Testis (tissue), 2 donors: ENCODE measurements at regions not wholly inside any gene's neighbourhood (a gene's known extent, or its start where the extent isn't known, plus 50 kb on each side); places are given as distances from the start of the nearest gene placed in this dataset.

Source experiments
- DNase-seq: peaks from one replicate; pipeline ENCODE4 v3.0.0-alpha.2; 2019
- H3K27ac ChIP-seq, 2 donors: fragments of 200-600 bp; sonication (generic); one replicate each; pipeline ENCODE4 v1.5.1; 2019
- H3K27me3 ChIP-seq: fragments of 200-600 bp; sonication (generic); one replicate; pipeline ENCODE4 v1.5.1; 2019
- H3K36me3 ChIP-seq: fragments of 200-600 bp; sonication (generic); one replicate; pipeline ENCODE4 v1.5.1; 2017; ENCODE audit warnings: low read depth; ENCODE audit errors: missing control alignments
- H3K4me1 ChIP-seq: fragments of 200-600 bp; sonication (generic); one replicate; pipeline ENCODE4 v1.5.1; 2019
- H3K4me3 ChIP-seq, 2 donors: fragments of 200-600 bp; sonication (generic); one replicate each; pipeline ENCODE4 v1.5.1; 2017 to 2019
- H3K9me3 ChIP-seq: fragments of 200-600 bp; sonication (generic); one replicate; pipeline ENCODE4 v1.5.1; 2017
- POLR2A ChIP-seq: fragments of 450-650 bp; IDR thresholded peaks from one replicate; pipeline ENCODE4 v1.6.1; 2017; ENCODE audit warnings: antibody characterized with exemption, mild to moderate bottlenecking, moderate library complexity
- WGBS, 2 donors: methylation state at CpG; one replicate each; pipeline ENCODE4 v1.1.5; 2018; 5-methylcytosine and 5-hydroxymethylcytosine counted together
- intact Hi-C: fragments of 100-400 bp; cut with DNase I; formaldehyde crosslinking; loops from one replicate; pipeline ENCODE4 v1.15.1; 2023; ENCODE audit warnings: low total_unique reads
- TF ChIP-seq, protein P1 (sequence below), 3 experiments: fragments of 450-650 bp in 2 of 3; fragments of 200-600 bp in 1 of 3; sonication (generic) in 1 of 3; IDR thresholded peaks; one replicate each; pipeline ENCODE4 v1.5.1; 2016 to 2019; ENCODE audit warnings: antibody characterized with exemption in 3 of 3, mild to moderate bottlenecking in 2 of 3, moderate library complexity in 1 of 3

GRCh38 chr13:55820817-55821216 lies 1319.9 kb upstream of the PRR20A start:
- H3K9me3 ChIP-seq, result no peaks in the 10 kb centered on the region
- H3K4me3 ChIP-seq, result no peak overlapping the region
- H3K27me3 ChIP-seq, result no peaks in the 10 kb centered on the region
- no peak for TF ChIP-seq POLR2A
- TF ChIP-seq, protein P1, sequence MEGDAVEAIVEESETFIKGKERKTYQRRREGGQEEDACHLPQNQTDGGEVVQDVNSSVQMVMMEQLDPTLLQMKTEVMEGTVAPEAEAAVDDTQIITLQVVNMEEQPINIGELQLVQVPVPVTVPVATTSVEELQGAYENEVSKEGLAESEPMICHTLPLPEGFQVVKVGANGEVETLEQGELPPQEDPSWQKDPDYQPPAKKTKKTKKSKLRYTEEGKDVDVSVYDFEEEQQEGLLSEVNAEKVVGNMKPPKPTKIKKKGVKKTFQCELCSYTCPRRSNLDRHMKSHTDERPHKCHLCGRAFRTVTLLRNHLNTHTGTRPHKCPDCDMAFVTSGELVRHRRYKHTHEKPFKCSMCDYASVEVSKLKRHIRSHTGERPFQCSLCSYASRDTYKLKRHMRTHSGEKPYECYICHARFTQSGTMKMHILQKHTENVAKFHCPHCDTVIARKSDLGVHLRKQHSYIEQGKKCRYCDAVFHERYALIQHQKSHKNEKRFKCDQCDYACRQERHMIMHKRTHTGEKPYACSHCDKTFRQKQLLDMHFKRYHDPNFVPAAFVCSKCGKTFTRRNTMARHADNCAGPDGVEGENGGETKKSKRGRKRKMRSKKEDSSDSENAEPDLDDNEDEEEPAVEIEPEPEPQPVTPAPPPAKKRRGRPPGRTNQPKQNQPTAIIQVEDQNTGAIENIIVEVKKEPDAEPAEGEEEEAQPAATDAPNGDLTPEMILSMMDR (IDR thresholded peaks at IDR 0.05), result no peak
- intact Hi-C loops, result no loop called here
- H3K4me1 ChIP-seq, result no peaks in the 10 kb centered on the region
- no peak for DNase-seq
- no peaks in the 10 kb centered on the region for H3K36me3 ChIP-seq
- H3K27ac ChIP-seq, result no peak overlapping the region
- WGBS, 2 donors, result 83 to 87% methylated on average over 2 of the region's 2 CpGs

- H3K27me3 ChIP-seq, result no peaks in the 10 kb centered on the region
- WGBS, 2 donors, result 65 to 78% methylated on average over 1 of the region's 1 CpG
- H3K4me3 ChIP-seq, result no peak overlapping the region
- no peaks in the 10 kb centered on the region for H3K36me3 ChIP-seq
- intact Hi-C loops, result no loop called here
- H3K4me1 ChIP-seq, result no peaks in the 10 kb centered on the region
- no peaks in the 10 kb centered on the region for H3K9me3 ChIP-seq
- no peak for TF ChIP-seq POLR2A
- TF ChIP-seq, protein P1 (IDR thresholded peaks at IDR 0.05), result no peak
- DNase-seq, result no peak
- H3K27ac ChIP-seq, result no peak overlapping the region
These were observed 1271.1 kb upstream of the PRR20A start for GRCh38 chr13:55869648-55870047.

- H3K4me3 ChIP-seq, result no peak overlapping the region
- H3K27me3 ChIP-seq, result no peaks in the 10 kb centered on the region
These were observed 1253.2 kb upstream of the PRR20A start for GRCh38 chr13:55887561-55887960.

DNA sequence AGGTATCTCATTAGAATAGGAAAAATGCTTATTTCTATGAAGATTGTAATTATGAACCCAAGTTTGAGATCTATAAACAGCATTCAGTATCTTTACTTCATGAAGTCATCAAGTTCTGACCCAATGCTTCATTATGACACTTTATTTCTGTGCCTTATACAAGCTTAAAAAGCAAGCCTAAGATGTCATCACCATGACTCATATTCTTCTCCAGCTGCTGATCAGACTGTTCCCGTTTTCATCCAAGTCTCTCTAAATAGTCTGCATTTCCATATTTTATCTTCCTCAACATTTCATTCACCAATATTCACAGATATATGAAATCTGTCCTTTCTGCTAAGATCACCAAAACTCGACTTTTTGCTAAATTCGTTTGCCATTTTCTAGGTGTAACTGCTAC lies 1247.2 kb upstream of the PRR20A start:
- intact Hi-C loops, result no loop called here
- WGBS, 2 donors, result 55 to 57% methylated on average over 3 of the region's 3 CpGs
- Histone ChIP-seq H3K36me3 (no peaks in the 10 kb centered on the region), H3K9me3 (no peaks in the 10 kb centered on the region), H3K27ac (no peak overlapping the region), H3K4me1 (no peaks in the 10 kb centered on the region), H3K27me3 (no peaks in the 10 kb centered on the region), H3K4me3 (no peak overlapping the region)
- TF ChIP-seq, protein P1 (IDR thresholded peaks at IDR 0.05), result no peak
- TF ChIP-seq POLR2A, result no peak
- DNase-seq, result no peak

More at GRCh38 chr13:55887561-55887960, 1253.2 kb upstream of the PRR20A start:
- Histone ChIP-seq H3K9me3 (no peaks in the 10 kb centered on the region), H3K4me1 (no peaks in the 10 kb centered on the region), H3K36me3 (no peaks in the 10 kb centered on the region), H3K27ac (no peak overlapping the region)
- DNase-seq, result no peak
- 82 to 83% methylated on average over 1 of the region's 1 CpG for WGBS, 2 donors
- intact Hi-C loops, result no loop called here
- no peak for TF ChIP-seq POLR2A
- TF ChIP-seq, protein P1 (IDR thresholded peaks at IDR 0.05), result no peak

GRCh38 chr13:55937180-55937579 lies 1203.5 kb upstream of the PRR20A start:
- H3K27me3 ChIP-seq, result no peaks in the 10 kb centered on the region
- no peak overlapping the region for H3K4me3 ChIP-seq
- H3K27ac ChIP-seq, result no peak overlapping the region
- intact Hi-C loops, result no loop called here
- H3K9me3 ChIP-seq, result no peaks in the 10 kb centered on the region
- TF ChIP-seq, protein P1 (IDR thresholded peaks at IDR 0.05), result no peak
- no peak for TF ChIP-seq POLR2A
- 70 to 80% methylated on average over 5 of the region's 5 CpGs for WGBS, 2 donors
- no peaks in the 10 kb centered on the region for H3K36me3 ChIP-seq
- DNase-seq, result no peak
- H3K4me1 ChIP-seq, result no peaks in the 10 kb centered on the region
